SU-DHL-6 (cell line): ENCODE measurements at regions not wholly inside any gene's neighbourhood (a gene's known extent, or its start where the extent isn't known, plus 50 kb on each side); places are given as distances from the start of the nearest gene placed in this dataset.

Experiments used
- H2AFZ ChIP-seq: fragments of 200-600 bp; sonication (generic); 2 replicates; pipeline ENCODE4 v1.6.1; 2014; ENCODE audit warnings: low read depth, mild to moderate bottlenecking, moderate library complexity, mixed read lengths, antibody characterized with exemption, low read length; ENCODE audit not compliant: severe bottlenecking
- H3F3A ChIP-seq: fragments of 200-600 bp; shearing (Covaris generic); 2 replicates; pipeline ENCODE4 v1.6.0; 2016; ENCODE audit warnings: antibody characterized with exemption, mild to moderate bottlenecking; ENCODE audit not compliant: insufficient read depth
- H3K27ac ChIP-seq: fragments of 200-600 bp; sonication (generic); 2 replicates; pipeline ENCODE4 v1.5.1; 2016; ENCODE audit warnings: low read depth, mild to moderate bottlenecking, low read length, moderate library complexity, mixed read lengths
- H3K27me3 ChIP-seq: fragments of 200-600 bp; sonication (generic), shearing (Covaris generic); 2 replicates; pipeline ENCODE4 v1.6.0; 2014; ENCODE audit warnings: mild to moderate bottlenecking, low read length
- H3K36me3 ChIP-seq: fragments of 200-600 bp; sonication (generic); 2 replicates; pipeline ENCODE4 v1.6.1; 2014; ENCODE audit warnings: mild to moderate bottlenecking, low read length, mixed read lengths
- H3K4me2 ChIP-seq: fragments of 300-600, 200-600 bp; shearing (Covaris generic), sonication (generic); 2 replicates; pipeline ENCODE4 v1.6.0; 2014; ENCODE audit warnings: low read length, low read depth, mild to moderate bottlenecking; ENCODE audit not compliant: poor library complexity, severe bottlenecking
- H3K4me3 ChIP-seq: fragments of 200-600 bp; sonication (generic); 2 replicates; pipeline ENCODE4 v1.5.1; 2014; ENCODE audit warnings: antibody characterized with exemption, low read length, mild to moderate bottlenecking, mixed read lengths; ENCODE audit not compliant: insufficient read depth, poor library complexity, severe bottlenecking
- H3K79me2 ChIP-seq: fragments of 200-600 bp; sonication (generic); 2 replicates; pipeline ENCODE4 v1.6.1; 2014; ENCODE audit warnings: mild to moderate bottlenecking, low read length, moderate library complexity; ENCODE audit not compliant: insufficient read depth
- H3K9ac ChIP-seq: fragments of 200-600 bp; sonication (generic); 2 replicates; pipeline ENCODE4 v1.7.0; 2014; ENCODE audit warnings: mild to moderate bottlenecking, low read length
- H3K9me2 ChIP-seq: fragments of 200-600 bp; sonication (generic); replicated peaks from 2 replicates; pipeline ENCODE4 v1.6.1; 2014; ENCODE audit warnings: low read length; ENCODE audit not compliant: insufficient read depth
- H3K9me3 ChIP-seq: fragments of 200-600 bp; sonication (generic); 2 replicates; pipeline ENCODE4 v1.6.1; 2014; ENCODE audit warnings: low read length, mixed read lengths; ENCODE audit not compliant: insufficient read depth
- H4K20me1 ChIP-seq: fragments of 200-600 bp; sonication (generic); 2 replicates; pipeline ENCODE4 v1.6.1; 2014; ENCODE audit warnings: low read depth, mild to moderate bottlenecking, antibody characterized with exemption, low read length, moderate library complexity, mixed read lengths
- EZH2phosphoT487 ChIP-seq: fragments of 200-600 bp; sonication (generic), shearing (Covaris generic); conservative IDR thresholded peaks from 2 replicates; pipeline ENCODE4 v1.6.1; 2018; ENCODE audit warnings: mild to moderate bottlenecking, antibody characterized with exemption, low read length, moderate library complexity, mixed read lengths
- TF ChIP-seq, protein P1 (sequence below): fragments of 200-600 bp; sonication (generic); IDR thresholded peaks from one replicate; pipeline ENCODE4 v1.5.1; 2017; ENCODE audit warnings: antibody characterized with exemption, mild to moderate bottlenecking, low read length, moderate library complexity; ENCODE audit not compliant: insufficient read depth, poor library complexity, severe bottlenecking

- no peak overlapping the region for H3K27ac ChIP-seq
- no peaks in the 10 kb centered on the region for H3K36me3 ChIP-seq
- TF ChIP-seq, protein P1, sequence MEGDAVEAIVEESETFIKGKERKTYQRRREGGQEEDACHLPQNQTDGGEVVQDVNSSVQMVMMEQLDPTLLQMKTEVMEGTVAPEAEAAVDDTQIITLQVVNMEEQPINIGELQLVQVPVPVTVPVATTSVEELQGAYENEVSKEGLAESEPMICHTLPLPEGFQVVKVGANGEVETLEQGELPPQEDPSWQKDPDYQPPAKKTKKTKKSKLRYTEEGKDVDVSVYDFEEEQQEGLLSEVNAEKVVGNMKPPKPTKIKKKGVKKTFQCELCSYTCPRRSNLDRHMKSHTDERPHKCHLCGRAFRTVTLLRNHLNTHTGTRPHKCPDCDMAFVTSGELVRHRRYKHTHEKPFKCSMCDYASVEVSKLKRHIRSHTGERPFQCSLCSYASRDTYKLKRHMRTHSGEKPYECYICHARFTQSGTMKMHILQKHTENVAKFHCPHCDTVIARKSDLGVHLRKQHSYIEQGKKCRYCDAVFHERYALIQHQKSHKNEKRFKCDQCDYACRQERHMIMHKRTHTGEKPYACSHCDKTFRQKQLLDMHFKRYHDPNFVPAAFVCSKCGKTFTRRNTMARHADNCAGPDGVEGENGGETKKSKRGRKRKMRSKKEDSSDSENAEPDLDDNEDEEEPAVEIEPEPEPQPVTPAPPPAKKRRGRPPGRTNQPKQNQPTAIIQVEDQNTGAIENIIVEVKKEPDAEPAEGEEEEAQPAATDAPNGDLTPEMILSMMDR: no peak
- TF ChIP-seq EZH2phosphoT487: no peak
- no peaks in the 10 kb centered on the region for H3K9me3 ChIP-seq
- no peak overlapping the region for H2AFZ ChIP-seq
- H4K20me1 ChIP-seq: no peaks in the 10 kb centered on the region
- no peaks in the 10 kb centered on the region for H3K27me3 ChIP-seq
- no peaks in the 10 kb centered on the region for H3K79me2 ChIP-seq
- H3K4me3 ChIP-seq: no peak overlapping the region
- no peaks in the 10 kb centered on the region for H3K9me2 ChIP-seq
- no peak overlapping the region for H3K4me2 ChIP-seq
- H3F3A ChIP-seq: no peaks in the 10 kb centered on the region
- H3K9ac ChIP-seq: no peak overlapping the region
These were observed 397.5 kb upstream of the PRKCQ start for GRCh38 chr10:6977398-6978186.

DNA sequence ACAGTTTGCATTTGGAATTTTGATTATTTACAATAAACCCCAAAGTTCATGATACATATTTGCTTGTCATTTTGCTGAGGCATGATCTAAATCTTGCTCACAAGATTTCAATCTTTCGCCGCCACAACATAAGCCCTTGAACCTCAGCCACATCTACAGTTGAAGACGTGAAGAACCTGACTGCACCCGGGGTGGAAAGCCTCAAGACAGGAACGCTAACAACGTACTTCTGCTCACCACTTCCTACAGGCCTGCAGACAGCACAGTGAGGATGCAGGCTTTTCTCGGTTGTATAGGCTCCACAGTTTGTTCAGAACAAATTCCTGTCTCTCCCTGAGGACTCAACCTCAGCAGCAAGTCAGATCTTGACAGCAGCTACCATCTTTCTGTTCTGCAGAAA lies 393.8 kb upstream of the PRKCQ start:
- no peak overlapping the region for H2AFZ ChIP-seq
- no peak for TF ChIP-seq EZH2phosphoT487
- TF ChIP-seq, protein P1: no peak
- H3K79me2 ChIP-seq: no peaks in the 10 kb centered on the region
- H3K9me2 ChIP-seq: no peaks in the 10 kb centered on the region
- no peaks in the 10 kb centered on the region for H3K27me3 ChIP-seq
- no peaks in the 10 kb centered on the region for H3F3A ChIP-seq
- H3K9me3 ChIP-seq: no peaks in the 10 kb centered on the region
- no peaks in the 10 kb centered on the region for H4K20me1 ChIP-seq
- H3K36me3 ChIP-seq: no peaks in the 10 kb centered on the region
- H3K4me3 ChIP-seq: no peak overlapping the region
- no peak overlapping the region for H3K4me2 ChIP-seq
- H3K27ac ChIP-seq: no peak overlapping the region
- no peak overlapping the region for H3K9ac ChIP-seq

- Histone ChIP-seq H3K4me3 (no peak overlapping the region), H3K27me3 (no peaks in the 10 kb centered on the region), H3K9ac (no peak overlapping the region), H3K4me2 (no peak overlapping the region), H3K9me2 (no peaks in the 10 kb centered on the region), H3K79me2 (no peaks in the 10 kb centered on the region), H3K9me3 (no peaks in the 10 kb centered on the region), H3K36me3 (no peaks in the 10 kb centered on the region), H4K20me1 (no peaks in the 10 kb centered on the region), H3F3A (no peaks in the 10 kb centered on the region), H3K27ac (no peak overlapping the region), H2AFZ (no peak overlapping the region)
- TF ChIP-seq, protein P1: no peak
- TF ChIP-seq EZH2phosphoT487: no peak
These were observed 392.1 kb upstream of the PRKCQ start for GRCh38 chr10:6972226-6972625.
